GM23338 (cell line): ENCODE measurements at regions not wholly inside any gene's neighbourhood (a gene's known extent, or its start where the extent isn't known, plus 50 kb on each side); places are given as distances from the start of the nearest gene placed in this dataset.
A peak's percentile ranks its signal among the peaks of the same experiment; 100 is the strongest.

ENCODE experiments used
- ATAC-seq: fragments of 200-7000 bp; cut with Tn5 transposase; 3 replicates; pipeline ENCODE4 v1.9.1; 2020
- DNase-seq: peaks from one replicate; pipeline ENCODE4 v3.0.0-alpha.2; 2015; ENCODE audit warnings: low spot score
- H2AFZ ChIP-seq: fragments of 200-600 bp; sonication (generic); 2 replicates; pipeline ENCODE4 v1.8.0; 2016; ENCODE audit warnings: antibody characterized with exemption, mild to moderate bottlenecking, moderate library complexity
- H3F3A ChIP-seq: fragments of 200-600 bp; sonication (generic); replicated peaks from 2 replicates; pipeline ENCODE4 v1.8.0; 2017; ENCODE audit warnings: antibody characterized with exemption, mixed run types, low read depth
- H3K27ac ChIP-seq: fragments of 200-600 bp; sonication (generic); 2 replicates; pipeline ENCODE4 v1.6.1; 2016; ENCODE audit warnings: low read depth
- H3K27me3 ChIP-seq: fragments of 200-600 bp; sonication (generic); 2 replicates; pipeline ENCODE4 v1.8.0; 2016; ENCODE audit warnings: mild to moderate bottlenecking, mixed run types, moderate library complexity; ENCODE audit not compliant: insufficient read depth
- H3K36me3 ChIP-seq: fragments of 200-600 bp; sonication (generic); 2 replicates; pipeline ENCODE4 v1.8.0; 2016; ENCODE audit warnings: mild to moderate bottlenecking; ENCODE audit not compliant: insufficient read depth
- H3K4me1 ChIP-seq: fragments of 200-600 bp; sonication (generic); 2 replicates; pipeline ENCODE4 v1.8.0; 2016; ENCODE audit warnings: mild to moderate bottlenecking, moderate library complexity; ENCODE audit not compliant: insufficient read depth
- H3K4me2 ChIP-seq: fragments of 200-600 bp; sonication (generic); 2 replicates; pipeline ENCODE4 v1.7.1; 2017; ENCODE audit warnings: mixed run types
- H3K4me3 ChIP-seq: fragments of 200-600 bp; sonication (generic); 2 replicates; pipeline ENCODE4 v1.6.1; 2016; ENCODE audit warnings: mixed run types
- H3K79me2 ChIP-seq: fragments of 200-600 bp; sonication (generic); replicated peaks from 2 replicates; pipeline ENCODE4 v1.8.0; 2017; ENCODE audit warnings: mild to moderate bottlenecking; ENCODE audit not compliant: insufficient read depth
- H3K9me2 ChIP-seq: fragments of 200-600 bp; sonication (generic); 2 replicates; pipeline ENCODE4 v1.8.0; 2017; ENCODE audit not compliant: insufficient read depth
- H4K20me1 ChIP-seq: fragments of 200-600 bp; sonication (generic); replicated peaks from 2 replicates; pipeline ENCODE4 v1.8.0; 2017; ENCODE audit warnings: mild to moderate bottlenecking; ENCODE audit not compliant: insufficient read depth
- H3K27ac Mint-ChIP-seq: 2 replicates; pipeline ENCODE4 v1.8.0; 2020; ENCODE audit warnings: inconsistent platforms, mild to moderate bottlenecking, moderate library complexity, mixed read lengths
- H3K27me3 Mint-ChIP-seq: 3 replicates; pipeline ENCODE4 v1.8.0; 2022; ENCODE audit warnings: low read depth, mild to moderate bottlenecking, moderate library complexity, mixed read lengths, inconsistent platforms; ENCODE audit not compliant: insufficient read depth, poor library complexity
- H3K36me3 Mint-ChIP-seq: 3 replicates; pipeline ENCODE4 v1.8.0; 2021; ENCODE audit warnings: low read depth, mild to moderate bottlenecking, inconsistent platforms, moderate library complexity, mixed read lengths
- H3K4me1 Mint-ChIP-seq: 3 replicates; pipeline ENCODE4 v1.8.0; 2020; ENCODE audit warnings: mild to moderate bottlenecking, inconsistent platforms, mixed read lengths
- H3K4me3 Mint-ChIP-seq: 3 replicates; pipeline ENCODE4 v1.8.0; 2021; ENCODE audit warnings: moderate library complexity, mild to moderate bottlenecking, inconsistent platforms, mixed read lengths
- H3K9me3 Mint-ChIP-seq: 3 replicates; pipeline ENCODE4 v1.8.0; 2020; ENCODE audit warnings: moderate library complexity, mild to moderate bottlenecking, inconsistent platforms, mixed read lengths
- CREB1 ChIP-seq: fragments of 250-450 bp; sonication (Bioruptor Pico); IDR thresholded peaks from 2 replicates; pipeline ENCODE4 v1.5.0; 2020; ENCODE audit warnings: low read depth, mild to moderate bottlenecking, moderate library complexity
- CTCF ChIP-seq, 2 experiments: fragments of 200-600 bp in 1 of 2; sonication (generic) in 1 of 2; conservative IDR thresholded peaks; 2 replicates each; pipeline versions ENCODE4 v1.5.1 to v1.6.1; 2016 to 2017; ENCODE audit warnings: antibody characterized with exemption in 2 of 2, low read depth in 2 of 2, mild to moderate bottlenecking in 2 of 2, moderate library complexity in 1 of 2
- ETS1 ChIP-seq: IDR thresholded peaks from 2 replicates; pipeline ENCODE4 v1.6.1; 2016; ENCODE audit warnings: antibody characterized with exemption
- EZH2 ChIP-seq: fragments of 200-600 bp; sonication (generic); IDR thresholded peaks from one replicate; pipeline ENCODE4 v1.8.0; 2017; ENCODE audit warnings: antibody characterized with exemption, mild to moderate bottlenecking, low read depth; ENCODE audit not compliant: unreplicated experiment
- EZH2phosphoT487 ChIP-seq: fragments of 200-600 bp; sonication (generic); IDR thresholded peaks from one replicate; pipeline ENCODE4 v1.8.1; 2018; ENCODE audit warnings: antibody characterized with exemption; ENCODE audit not compliant: unreplicated experiment
- JUNB ChIP-seq: IDR thresholded peaks from one replicate; pipeline ENCODE4 v1.6.1; 2016; ENCODE audit warnings: antibody characterized with exemption; ENCODE audit not compliant: unreplicated experiment
- NANOG ChIP-seq: IDR thresholded peaks from 2 replicates; pipeline ENCODE4 v1.6.1; 2016; ENCODE audit warnings: antibody characterized with exemption, borderline replicate concordance
- POLR2AphosphoS5 ChIP-seq: IDR thresholded peaks from 2 replicates; pipeline ENCODE4 v1.6.1; 2016; ENCODE audit warnings: antibody characterized with exemption, low read depth
- REST ChIP-seq: IDR thresholded peaks from one replicate; pipeline ENCODE4 v1.6.1; 2018; ENCODE audit warnings: antibody characterized with exemption; ENCODE audit not compliant: unreplicated experiment
- STAT1 ChIP-seq: IDR thresholded peaks from one replicate; pipeline ENCODE4 v1.6.1; 2016; ENCODE audit warnings: antibody characterized with exemption; ENCODE audit not compliant: unreplicated experiment
- ZNF114 ChIP-seq: fragments of 250-450 bp; sonication (Bioruptor Pico); IDR thresholded peaks from 2 replicates; pipeline ENCODE4 v1.5.0; 2020; ENCODE audit warnings: mild to moderate bottlenecking, moderate library complexity
- ZNF331 ChIP-seq: fragments of 250-450 bp; sonication (Bioruptor Pico); IDR thresholded peaks from 2 replicates; pipeline ENCODE4 v1.5.0; 2020; ENCODE audit warnings: low read depth, mild to moderate bottlenecking, moderate library complexity
- ZNF462 ChIP-seq: fragments of 250-450 bp; sonication (Bioruptor Pico); IDR thresholded peaks from 2 replicates; pipeline ENCODE4 v1.5.0; 2020; ENCODE audit warnings: mild to moderate bottlenecking, moderate library complexity

- Mint-ChIP-seq H3K4me1 (peaks cover 3% of the 10 kb centered on the region; the same call in 2 of the 3 replicates), H3K27ac (no peak overlapping the region), H3K36me3 (no peaks in the 10 kb centered on the region), H3K9me3 (no peaks in the 10 kb centered on the region; the same call in 2 of the 3 replicates), H3K27me3 (no peaks in the 10 kb centered on the region), H3K4me3 (no peak overlapping the region)
- Histone ChIP-seq H3K27me3 (no peaks in the 10 kb centered on the region), H3K4me1 (no peaks in the 10 kb centered on the region), H2AFZ (0 out of 2 replicates have a peak overlapping the region, but pooled peaks have one; percentile 12), H3K9me2 (no peaks in the 10 kb centered on the region), H3K27ac (no peak overlapping the region), H3K36me3 (no peaks in the 10 kb centered on the region), H3K4me3 (no peak overlapping the region), H3K4me2 (no peak overlapping the region), H4K20me1 (no peaks in the 10 kb centered on the region), H3F3A (no peaks in the 10 kb centered on the region), H3K79me2 (no peaks in the 10 kb centered on the region)
- DNase-seq, result no peak
- TF ChIP-seq STAT1, result no peak
- no peak for TF ChIP-seq ZNF462 (CRISPR knock-in tag)
- TF ChIP-seq NANOG, result no peak
- no peak for TF ChIP-seq EZH2phosphoT487
- TF ChIP-seq ZNF331, result no peak
- no peak for TF ChIP-seq ZNF114
- TF ChIP-seq POLR2AphosphoS5, result no peak
- TF ChIP-seq EZH2, result no peak
- no peak for TF ChIP-seq CTCF (conservative IDR thresholded peaks at IDR 0.05; ENCODE audit: low read depth in 2 of 2)
- no peak for TF ChIP-seq CREB1 (CRISPR knock-in tag)
- TF ChIP-seq REST, result no peak
- no peak for TF ChIP-seq ETS1
- no peak for TF ChIP-seq JUNB
- ATAC-seq, result no peak
These were observed 645.6 kb downstream of the MMUT start for GRCh38 chr6:48817333-48818051.
